Transverse colon (tissue), 4 donors: ENCODE measurements at regions not wholly inside any gene's neighbourhood (a gene's known extent, or its start where the extent isn't known, plus 50 kb on each side); places are given as distances from the start of the nearest gene placed in this dataset.

Experiments used
- DNase-seq: peaks from one replicate; pipeline ENCODE4 v3.0.0-alpha.2; 2019
- H3K27ac ChIP-seq, 4 donors: fragments of 200-600 bp; sonication (generic); 2 replicates each; pipeline ENCODE4 v1.5.1; 2016 to 2018; ENCODE audit warnings: inconsistent platforms in 4 of 4
- H3K27me3 ChIP-seq: fragments of 200-600 bp; sonication (generic); 2 replicates; pipeline ENCODE4 v1.5.1; 2017; ENCODE audit warnings: inconsistent platforms
- H3K36me3 ChIP-seq, 4 donors: fragments of 200-600 bp; sonication (generic); 2 replicates each; pipeline ENCODE4 v1.5.1; 2017 to 2019; ENCODE audit warnings: inconsistent platforms in 4 of 4
- H3K4me1 ChIP-seq, 4 donors: fragments of 200-600 bp; sonication (generic); 2 replicates each; pipeline ENCODE4 v1.5.1; 2017 to 2020; ENCODE audit warnings: inconsistent platforms in 4 of 4
- H3K4me3 ChIP-seq, 4 donors: fragments of 200-600 bp; sonication (generic); 1 replicate in 1 of 4; 2 replicates in 3 of 4; pipeline versions ENCODE4 v1.5.1 to v1.6.1; 2017 to 2019; ENCODE audit warnings: inconsistent platforms in 4 of 4
- H3K9me3 ChIP-seq, 2 donors: fragments of 200-600 bp; sonication (generic); 2 replicates each; pipeline ENCODE4 v1.5.1; 2017 to 2019; ENCODE audit warnings: inconsistent platforms in 2 of 2
- CTCF ChIP-seq, 5 experiments: fragments of 200-600 bp in 3 of 5; fragments of 450-650 bp in 2 of 5; sonication (generic) in 3 of 5; IDR thresholded peaks; 1 replicate in 2 of 5; 2 replicates in 3 of 5; pipeline ENCODE4 v1.5.1; 2016 to 2017; ENCODE audit warnings: antibody characterized with exemption in 5 of 5, inconsistent platforms in 3 of 5, mild to moderate bottlenecking in 2 of 5, moderate library complexity in 1 of 5
- EP300 ChIP-seq: sonication (generic); formaldehyde crosslinking; IDR thresholded peaks from one replicate; pipeline ENCODE4 v1.6.1; 2017; ENCODE audit warnings: antibody characterized with exemption, low read depth
- POLR2A ChIP-seq: fragments of 450-650 bp; IDR thresholded peaks from one replicate; pipeline ENCODE4 v1.6.1; 2016; ENCODE audit warnings: antibody characterized with exemption, mild to moderate bottlenecking, moderate library complexity
- POLR2AphosphoS5 ChIP-seq, 3 donors: sonication (generic); formaldehyde crosslinking; IDR thresholded peaks; one replicate each; pipeline ENCODE4 v1.6.1; 2016; ENCODE audit warnings: antibody characterized with exemption in 3 of 3
- WGBS, 2 donors: methylation state at CpG; one replicate each; pipeline ENCODE4 v1.1.5; 2018; ENCODE audit warnings: low coverage in 1 of 2; 5-methylcytosine and 5-hydroxymethylcytosine counted together
- in situ Hi-C, 4 donors: fragments of 200-750 bp; cut with MboI; loops; one replicate each; pipeline versions ENCODE4 v1.15.0 to v1.15.1; 2017; ENCODE audit warnings: low sequenced_read_pairs in 3 of 4, low pct_ligation_motif_present in 1 of 4, low pct_unique_long_range_greater_than_20kb in 1 of 4
- intact Hi-C: fragments of 100-400 bp; cut with DNase I; formaldehyde crosslinking; loops from one replicate; pipeline ENCODE4 v1.15.1; 2023; ENCODE audit warnings: low total_unique reads

GRCh38 chr4:176413171-176413570 lies 93.4 kb downstream of the SPCS3 start:
- H3K36me3 ChIP-seq: no peaks in the 10 kb centered on the region
- H3K4me1 ChIP-seq: no peaks in the 10 kb centered on the region
- DNase-seq: no peak
- intact Hi-C loops (no loop called here), in situ Hi-C loops (no loop called here)
- no peak overlapping the region for H3K27ac ChIP-seq
- H3K27me3 ChIP-seq: no peaks in the 10 kb centered on the region
- H3K9me3 ChIP-seq: no peaks in the 10 kb centered on the region
- H3K4me3 ChIP-seq: no peak overlapping the region
- 64 to 83% methylated on average over 1 to 2 of the region's 2 CpGs for WGBS, 2 donors
- TF ChIP-seq POLR2A (no peak), POLR2AphosphoS5 (IDR thresholded peaks at IDR 0.05) (no peak), CTCF (IDR thresholded peaks at IDR 0.05) (no peak), EP300 (no peak)

- Histone ChIP-seq H3K36me3 (no peaks in the 10 kb centered on the region), H3K27ac (no peak overlapping the region), H3K9me3 (no peaks in the 10 kb centered on the region), H3K4me3 (no peak overlapping the region), H3K4me1 (no peaks in the 10 kb centered on the region), H3K27me3 (no peaks in the 10 kb centered on the region)
- intact Hi-C loops (no loop called here), in situ Hi-C loops (no loop called here)
- DNase-seq: no peak
- WGBS, 2 donors: 62 to 80% methylated on average over 1 of the region's 1 CpG
- TF ChIP-seq POLR2A (no peak), EP300 (no peak), CTCF (IDR thresholded peaks at IDR 0.05) (no peak), POLR2AphosphoS5 (IDR thresholded peaks at IDR 0.05) (no peak)
Measured at GRCh38 chr4:176422001-176422400, 102.2 kb downstream of the SPCS3 start.

GRCh38 chr4:176422511-176422910 lies 102.7 kb downstream of the SPCS3 start:
- no peak for DNase-seq
- in situ Hi-C loops: no loop called here
- no peaks in the 10 kb centered on the region for H3K9me3 ChIP-seq
- no peak for TF ChIP-seq CTCF (IDR thresholded peaks at IDR 0.05)
- no peak for TF ChIP-seq POLR2AphosphoS5 (IDR thresholded peaks at IDR 0.05)
- TF ChIP-seq POLR2A: no peak
- no peak for TF ChIP-seq EP300
- intact Hi-C loops: no loop called here
- H3K4me1 ChIP-seq: no peaks in the 10 kb centered on the region
- no peaks in the 10 kb centered on the region for H3K27me3 ChIP-seq
- no peak overlapping the region for H3K27ac ChIP-seq
- no peaks in the 10 kb centered on the region for H3K36me3 ChIP-seq
- WGBS, 2 donors: 82 to 84% methylated on average over 2 to 4 of the region's 4 CpGs
- H3K4me3 ChIP-seq: no peak overlapping the region

GRCh38 chr4:176425035-176425434 lies 105.3 kb downstream of the SPCS3 start:
- Histone ChIP-seq H3K4me3 (no peak overlapping the region), H3K9me3 (no peaks in the 10 kb centered on the region), H3K27me3 (no peaks in the 10 kb centered on the region), H3K36me3 (no peaks in the 10 kb centered on the region), H3K4me1 (no peaks in the 10 kb centered on the region), H3K27ac (no peak overlapping the region)
- no peak for DNase-seq
- WGBS, 2 donors: 56 to 68% methylated on average over 2 of the region's 2 CpGs
- no peak for TF ChIP-seq POLR2AphosphoS5 (IDR thresholded peaks at IDR 0.05)
- no peak for TF ChIP-seq CTCF (IDR thresholded peaks at IDR 0.05)
- TF ChIP-seq POLR2A: no peak
- TF ChIP-seq EP300: no peak
- intact Hi-C loops (no loop called here), in situ Hi-C loops (no loop called here)
